Mesodermal cell (in vitro differentiated cells): ENCODE measurements at regions not wholly inside any gene's neighbourhood (a gene's known extent, or its start where the extent isn't known, plus 50 kb on each side); places are given as distances from the start of the nearest gene placed in this dataset.

Experiments used
- H3K27ac ChIP-seq: 2 replicates; pipeline ENCODE4 v1.7.0; 2013; ENCODE audit warnings: mild to moderate bottlenecking, low read depth, low read length, moderate library complexity; ENCODE audit not compliant: severe bottlenecking
- H3K36me3 ChIP-seq: 2 replicates; pipeline ENCODE4 v1.7.1; 2013; ENCODE audit warnings: mild to moderate bottlenecking, low read length, moderate library complexity; ENCODE audit not compliant: control insufficient read depth, insufficient read depth
- H3K4me1 ChIP-seq: one replicate; pipeline ENCODE4 v1.7.1; 2013; ENCODE audit warnings: mild to moderate bottlenecking, low read length; ENCODE audit not compliant: insufficient read depth, control insufficient read depth, poor library complexity, severe bottlenecking
- H3K4me3 ChIP-seq: 2 replicates; pipeline ENCODE4 v1.7.0; 2013; ENCODE audit warnings: low read length, control low read depth, mild to moderate bottlenecking; ENCODE audit not compliant: insufficient read depth, poor library complexity, severe bottlenecking; ENCODE audit errors: extremely low read depth
- H3K9me3 ChIP-seq: 2 replicates; pipeline ENCODE4 v1.7.1; 2013; ENCODE audit warnings: mild to moderate bottlenecking, low read length, moderate library complexity; ENCODE audit not compliant: control insufficient read depth
- WGBS, 2 experiments: methylation state at CpG; one replicate each; pipeline ENCODE4 v1.1.5; 2013; ENCODE audit warnings: missing lambda C conversion rate in 2 of 2; ENCODE audit not compliant: insufficient coverage in 2 of 2; 5-methylcytosine and 5-hydroxymethylcytosine counted together

DNA sequence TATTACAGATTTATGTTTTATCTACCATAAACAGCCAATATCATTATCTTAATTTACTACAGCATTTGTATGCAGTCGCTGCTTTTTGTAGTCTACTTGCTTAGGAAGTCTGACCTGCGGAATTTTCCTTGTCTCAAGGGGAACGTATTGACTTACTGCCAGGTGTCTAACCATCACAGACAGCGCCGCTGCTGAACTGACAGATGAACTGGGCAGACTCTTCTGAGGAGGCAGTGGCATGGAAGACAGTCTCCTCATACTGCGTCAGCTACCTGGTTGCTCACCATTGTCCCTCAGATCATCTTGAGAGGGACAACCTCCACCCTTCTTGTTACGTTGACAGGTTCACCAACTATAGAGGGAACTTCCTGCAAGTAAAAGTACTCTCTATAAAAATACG is 574.3 kb upstream of the ZNF462 start:
- no peak overlapping the region for H3K4me3 ChIP-seq
- H3K36me3 ChIP-seq: no peaks in the 10 kb centered on the region
- peaks cover 14% of the 10 kb centered on the region for H3K4me1 ChIP-seq
- H3K27ac ChIP-seq: no peak overlapping the region
- H3K9me3 ChIP-seq: no peaks in the 10 kb centered on the region
- 93 to 95% methylated on average over 7 to 8 of the region's 8 CpGs for WGBS, 2 experiments

DNA sequence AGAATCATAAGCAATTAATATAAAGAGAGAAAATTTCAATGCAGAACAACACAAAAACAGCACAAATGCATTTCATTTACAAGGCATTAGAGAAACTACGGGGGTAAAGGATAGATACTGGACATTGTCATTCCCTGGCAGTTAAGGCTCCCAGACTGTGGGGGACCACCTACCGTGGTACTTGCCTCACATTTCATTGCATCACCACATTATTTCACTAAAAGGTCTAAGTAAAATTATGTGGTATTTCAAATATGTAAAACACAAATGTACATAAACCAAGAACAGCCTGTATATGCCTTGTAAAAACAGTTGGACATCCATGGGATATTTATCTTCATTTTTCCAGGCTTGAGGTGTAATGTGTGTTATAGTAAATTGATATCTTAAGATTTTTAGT is 571.2 kb upstream of the ZNF462 start:
- Histone ChIP-seq H3K4me1 (peaks cover 11% of the 10 kb centered on the region), H3K9me3 (no peaks in the 10 kb centered on the region), H3K4me3 (no peak overlapping the region), H3K27ac (no peak overlapping the region), H3K36me3 (no peaks in the 10 kb centered on the region)
- 71% methylated on average over 1 of the region's 2 CpGs; no CpG with 5 or more reads in 1 of the 2 experiments for WGBS, 2 experiments

DNA sequence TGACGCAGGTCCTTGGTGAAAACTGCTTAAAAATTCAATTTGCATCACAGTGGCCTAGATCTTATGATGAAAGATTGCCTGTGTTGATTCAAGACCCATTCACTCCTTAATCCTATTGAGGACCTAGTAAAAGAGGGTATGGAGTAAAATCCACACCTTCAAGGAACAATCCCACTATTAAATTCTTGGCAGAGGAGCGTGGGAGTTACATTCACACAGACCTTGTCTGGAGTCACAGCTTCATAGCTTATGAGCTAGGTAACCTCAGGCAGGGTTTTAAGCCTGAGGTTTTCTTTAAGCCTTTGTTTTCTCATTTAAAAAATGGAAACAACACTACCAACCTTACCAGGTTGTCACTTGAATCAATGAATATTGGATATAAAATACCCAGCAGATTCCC is 566.5 kb upstream of the ZNF462 start:
- WGBS, 2 experiments: 92% methylated on average over 2 of the region's 2 CpGs; no CpG with 5 or more reads in 1 of the 2 experiments
- H3K27ac ChIP-seq: no peak overlapping the region
- no peaks in the 10 kb centered on the region for H3K36me3 ChIP-seq
- H3K4me3 ChIP-seq: no peak overlapping the region
- H3K9me3 ChIP-seq: no peaks in the 10 kb centered on the region
- H3K4me1 ChIP-seq: no peaks in the 10 kb centered on the region

DNA sequence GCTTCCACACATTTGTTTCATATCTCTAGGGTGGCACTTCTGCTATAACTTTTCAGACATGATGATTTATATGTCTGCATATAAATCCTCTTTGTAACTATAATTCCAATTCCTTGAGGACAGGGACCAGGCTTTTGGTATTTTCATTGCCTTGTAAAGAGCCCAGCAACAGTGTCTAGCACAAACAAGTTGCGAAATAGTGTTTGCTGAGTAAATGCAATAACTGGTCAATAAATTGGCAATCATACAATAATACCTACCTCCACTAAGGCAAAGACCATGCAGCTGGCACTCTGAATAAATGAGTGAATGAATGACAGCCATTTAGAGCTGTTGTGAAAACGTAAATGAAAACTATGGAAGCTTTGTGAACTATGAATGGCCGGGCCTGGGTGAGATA is 564.0 kb upstream of the ZNF462 start:
- WGBS, 2 experiments: 88 to 95% methylated on average over 2 of the region's 3 CpGs
- Histone ChIP-seq H3K4me3 (no peak overlapping the region), H3K9me3 (no peaks in the 10 kb centered on the region), H3K4me1 (no peaks in the 10 kb centered on the region), H3K27ac (no peak overlapping the region), H3K36me3 (no peaks in the 10 kb centered on the region)

DNA sequence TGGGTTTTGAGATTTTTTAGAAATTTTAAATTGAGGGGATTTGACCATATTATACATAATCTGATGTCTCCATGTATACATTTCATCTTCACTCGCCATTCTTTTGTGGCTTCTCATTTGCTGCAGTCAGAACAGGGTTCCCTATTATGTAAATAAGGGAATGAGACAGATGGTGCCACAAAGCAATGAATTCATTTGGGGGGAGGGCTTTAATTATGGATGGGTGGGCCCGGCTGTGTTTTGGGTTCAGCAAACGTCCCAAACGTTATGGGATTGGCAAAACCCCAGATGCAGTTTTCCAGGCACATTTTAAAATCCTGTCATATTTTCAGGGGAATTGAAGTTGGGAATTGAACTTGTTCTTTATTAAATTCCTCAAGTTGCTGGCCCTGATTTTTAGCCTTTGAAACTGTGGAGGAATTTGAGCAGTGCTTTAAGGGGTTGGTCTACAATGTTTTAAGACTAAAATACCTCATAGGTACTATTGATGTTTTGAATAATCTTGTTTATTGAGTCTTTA is 558.5 kb upstream of the ZNF462 start:
- H3K4me1 ChIP-seq: no peaks in the 10 kb centered on the region
- H3K4me3 ChIP-seq: no peak overlapping the region
- no peak overlapping the region for H3K27ac ChIP-seq
- WGBS, 2 experiments: 87 to 93% methylated on average over 3 of the region's 4 CpGs
- H3K9me3 ChIP-seq: no peaks in the 10 kb centered on the region
- no peaks in the 10 kb centered on the region for H3K36me3 ChIP-seq

DNA sequence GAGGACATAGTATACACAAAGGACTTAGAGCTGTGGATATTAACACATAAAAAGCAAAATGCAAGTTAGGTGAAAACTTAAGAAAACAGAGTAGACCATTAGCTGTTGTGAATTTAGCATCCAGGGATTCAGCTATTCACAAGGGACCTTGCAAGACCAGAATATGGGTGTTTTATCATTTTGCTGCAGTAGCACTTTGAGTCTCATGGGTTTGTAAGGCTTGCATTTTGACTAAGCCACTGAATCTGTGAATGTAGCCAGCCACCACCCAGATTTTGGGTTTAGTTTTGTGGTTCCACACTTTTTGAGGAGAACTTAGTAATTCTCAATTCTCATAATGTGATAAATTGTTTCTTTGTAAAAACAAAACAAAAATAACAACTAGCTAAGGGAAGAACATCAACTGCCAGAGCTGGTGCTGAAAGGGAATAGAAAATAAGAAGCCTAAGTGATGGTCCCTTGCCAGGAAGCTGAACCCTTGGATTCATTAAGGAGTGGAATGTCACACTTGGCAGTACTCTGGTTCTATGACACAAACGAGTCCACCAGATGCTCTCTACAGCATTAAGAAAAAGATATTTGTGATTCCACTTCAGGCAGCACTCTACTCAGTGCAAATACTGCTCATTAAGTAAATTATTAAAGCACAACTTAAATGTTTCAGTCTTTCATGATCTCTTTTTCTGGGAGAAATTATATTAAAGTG is 557.4 kb upstream of the ZNF462 start:
- 40 to 67% methylated on average over 1 of the region's 1 CpG for WGBS, 2 experiments
- no peaks in the 10 kb centered on the region for H3K36me3 ChIP-seq
- no peaks in the 10 kb centered on the region for H3K4me1 ChIP-seq

DNA sequence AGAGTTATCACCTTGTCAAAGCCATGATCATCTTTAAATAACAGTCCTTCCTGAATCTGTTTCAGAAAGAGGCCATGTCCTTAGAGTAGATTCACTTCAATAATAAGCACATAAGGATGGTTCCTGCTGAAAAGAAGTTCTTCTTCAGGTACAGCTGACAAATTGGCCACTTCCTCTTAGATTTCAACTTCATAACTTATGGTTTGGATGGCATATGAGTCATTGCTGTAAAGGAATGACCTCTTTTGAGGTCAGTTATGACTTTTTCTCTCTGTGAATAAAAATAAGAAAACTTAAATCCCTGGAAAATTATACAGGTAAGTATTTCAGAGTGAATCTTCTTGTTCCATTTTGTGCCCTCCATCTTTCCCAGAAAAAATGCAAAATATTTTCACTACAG is 555.3 kb upstream of the ZNF462 start:
- Histone ChIP-seq H3K27ac (no peak overlapping the region), H3K36me3 (no peaks in the 10 kb centered on the region), H3K4me1 (no peaks in the 10 kb centered on the region), H3K4me3 (no peak overlapping the region), H3K9me3 (no peaks in the 10 kb centered on the region)

More for the DNA sequence above, 557.4 kb upstream of the ZNF462 start:
- H3K4me3 ChIP-seq: no peak overlapping the region
- no peak overlapping the region for H3K27ac ChIP-seq
- H3K9me3 ChIP-seq: no peaks in the 10 kb centered on the region

DNA sequence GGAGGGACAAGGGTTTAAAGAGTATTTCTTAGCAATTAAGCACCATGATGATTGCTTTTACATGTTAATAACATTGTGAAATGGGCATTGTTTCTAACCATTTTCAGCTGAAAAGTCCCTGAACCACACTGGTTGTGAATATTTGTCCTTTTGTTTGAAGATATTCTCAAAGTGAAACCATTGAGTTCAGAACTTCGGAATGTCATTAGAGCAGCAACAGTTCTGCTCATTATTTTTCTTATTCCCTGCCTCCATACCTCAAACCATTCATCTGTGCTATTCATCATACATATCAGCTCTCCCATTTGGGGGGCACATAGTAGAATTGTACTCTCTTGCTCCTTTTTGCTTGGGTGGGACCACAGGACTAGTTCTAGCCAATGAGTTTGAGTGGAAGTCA is 553.0 kb upstream of the ZNF462 start:
- Histone ChIP-seq H3K4me3 (no peak overlapping the region), H3K36me3 (no peaks in the 10 kb centered on the region), H3K27ac (no peak overlapping the region), H3K4me1 (no peaks in the 10 kb centered on the region), H3K9me3 (no peaks in the 10 kb centered on the region)
- 71 to 80% methylated on average over 1 of the region's 1 CpG for WGBS, 2 experiments

DNA sequence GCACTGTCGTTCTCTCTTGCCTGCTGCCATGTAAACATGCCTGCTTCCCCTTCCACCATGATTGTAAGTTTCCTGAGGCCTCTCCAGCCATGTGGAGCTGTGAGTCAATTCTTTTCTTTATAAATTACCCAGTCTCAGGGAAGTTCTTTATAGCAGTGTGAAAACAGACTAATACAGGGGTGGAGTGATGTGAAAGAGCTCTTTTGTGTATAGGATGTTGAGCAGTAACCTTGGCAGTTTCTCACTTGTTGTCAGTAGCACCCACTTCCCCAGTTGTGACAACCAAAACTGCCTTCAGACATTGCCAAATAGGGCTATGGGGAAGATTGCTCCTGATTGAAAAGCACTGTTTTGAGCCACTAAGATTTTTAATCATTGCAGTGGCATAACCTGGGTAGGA is 552.2 kb upstream of the ZNF462 start:
- H3K27ac ChIP-seq: no peak overlapping the region
- H3K4me1 ChIP-seq: no peaks in the 10 kb centered on the region
- H3K9me3 ChIP-seq: no peaks in the 10 kb centered on the region
- no peak overlapping the region for H3K4me3 ChIP-seq
- H3K36me3 ChIP-seq: no peaks in the 10 kb centered on the region
- WGBS, 2 experiments: 100% methylated on average over 1 of the region's 1 CpG; no CpG with 5 or more reads in 1 of the 2 experiments

DNA sequence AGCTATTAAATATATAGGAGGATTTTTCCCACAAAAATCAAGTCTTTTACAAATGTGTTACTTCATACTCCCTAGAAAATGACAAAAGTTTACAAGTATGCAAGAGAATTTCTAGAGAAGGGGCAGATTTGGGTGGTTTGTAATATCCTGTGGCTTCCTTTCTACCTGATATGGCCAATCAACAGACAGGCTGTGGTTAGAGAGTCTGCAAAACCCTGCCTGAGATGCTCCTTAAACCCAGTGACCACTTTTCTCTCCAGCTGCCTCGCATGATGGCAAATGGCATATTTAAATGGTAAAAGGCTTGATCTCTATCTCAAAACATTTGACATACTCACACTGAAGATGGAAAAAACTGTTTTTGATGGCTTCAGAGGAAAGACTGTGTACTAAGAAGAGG is 550.1 kb upstream of the ZNF462 start:
- H3K9me3 ChIP-seq: no peaks in the 10 kb centered on the region
- H3K27ac ChIP-seq: no peak overlapping the region
- WGBS, 2 experiments: no CpG with 5 or more reads among the region's 1 CpG
- H3K36me3 ChIP-seq: no peaks in the 10 kb centered on the region
- H3K4me1 ChIP-seq: no peaks in the 10 kb centered on the region
- H3K4me3 ChIP-seq: no peak overlapping the region

DNA sequence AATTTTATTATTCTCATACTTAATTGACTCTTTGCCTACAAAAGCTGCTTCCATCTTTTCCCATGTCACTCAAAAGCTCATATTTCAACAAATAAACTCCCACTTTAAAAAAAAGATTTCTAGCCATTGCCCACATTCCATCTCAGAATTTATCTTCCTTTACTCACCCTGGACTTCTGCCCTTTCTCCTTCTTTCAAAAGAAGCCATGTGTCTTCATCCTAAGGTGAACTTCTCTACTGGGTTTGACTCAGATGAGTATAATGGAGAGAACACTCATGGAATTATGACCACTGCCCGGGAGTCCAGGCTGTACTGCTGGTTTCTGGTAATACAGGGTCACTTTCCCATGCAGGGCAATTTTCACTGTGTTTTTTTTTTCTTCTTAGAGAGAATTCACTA is 548.5 kb upstream of the ZNF462 start:
- Histone ChIP-seq H3K36me3 (no peaks in the 10 kb centered on the region), H3K4me1 (no peaks in the 10 kb centered on the region), H3K4me3 (no peak overlapping the region), H3K27ac (no peak overlapping the region), H3K9me3 (no peaks in the 10 kb centered on the region)
- WGBS, 2 experiments: no CpG with 5 or more reads among the region's 1 CpG
